ENCODE measurements at regions not wholly inside any gene's neighbourhood (a gene's known extent, or its start where the extent isn't known, plus 50 kb on each side); places are given as distances from the start of the nearest gene placed in this dataset.

DNA sequence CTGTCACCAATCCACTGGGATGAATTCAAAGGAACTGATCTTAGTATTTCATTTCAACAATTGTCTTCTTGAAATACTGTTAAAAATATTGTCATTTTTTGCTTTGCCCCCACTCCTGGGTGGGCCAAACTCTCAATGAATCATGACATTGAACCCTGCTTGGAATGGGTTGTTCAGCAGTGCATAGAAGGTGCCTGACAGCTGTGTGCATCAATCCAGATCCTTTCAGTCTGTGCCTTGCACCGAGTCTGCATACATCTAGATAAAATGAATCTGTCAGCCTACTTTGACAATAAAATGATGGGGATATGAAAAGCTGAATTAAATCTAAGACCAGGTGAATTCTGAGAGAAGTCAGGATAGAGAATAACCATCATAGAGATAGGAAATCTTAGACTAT, 706.6 kb downstream of the CBLN2 start:
- no peaks in the 10 kb centered on the region for H3K9me3 ChIP-seq
- TF ChIP-seq, protein P1, sequence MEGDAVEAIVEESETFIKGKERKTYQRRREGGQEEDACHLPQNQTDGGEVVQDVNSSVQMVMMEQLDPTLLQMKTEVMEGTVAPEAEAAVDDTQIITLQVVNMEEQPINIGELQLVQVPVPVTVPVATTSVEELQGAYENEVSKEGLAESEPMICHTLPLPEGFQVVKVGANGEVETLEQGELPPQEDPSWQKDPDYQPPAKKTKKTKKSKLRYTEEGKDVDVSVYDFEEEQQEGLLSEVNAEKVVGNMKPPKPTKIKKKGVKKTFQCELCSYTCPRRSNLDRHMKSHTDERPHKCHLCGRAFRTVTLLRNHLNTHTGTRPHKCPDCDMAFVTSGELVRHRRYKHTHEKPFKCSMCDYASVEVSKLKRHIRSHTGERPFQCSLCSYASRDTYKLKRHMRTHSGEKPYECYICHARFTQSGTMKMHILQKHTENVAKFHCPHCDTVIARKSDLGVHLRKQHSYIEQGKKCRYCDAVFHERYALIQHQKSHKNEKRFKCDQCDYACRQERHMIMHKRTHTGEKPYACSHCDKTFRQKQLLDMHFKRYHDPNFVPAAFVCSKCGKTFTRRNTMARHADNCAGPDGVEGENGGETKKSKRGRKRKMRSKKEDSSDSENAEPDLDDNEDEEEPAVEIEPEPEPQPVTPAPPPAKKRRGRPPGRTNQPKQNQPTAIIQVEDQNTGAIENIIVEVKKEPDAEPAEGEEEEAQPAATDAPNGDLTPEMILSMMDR (IDR thresholded peaks at IDR 0.05) = no peak
- no peak for TF ChIP-seq POLR2A (IDR thresholded peaks at IDR 0.05)
- no peak overlapping the region for H3K27ac ChIP-seq
- no peaks in the 10 kb centered on the region for H3K4me1 ChIP-seq
- intact Hi-C loops (cut with DNase I; ENCODE audit: low total_unique reads) = no loop called here
- no peaks in the 10 kb centered on the region for H3K27me3 ChIP-seq
- H3K36me3 ChIP-seq = peaks cover 0 to 2% of the 10 kb centered on the region in 2 donors
- no peak overlapping the region for H3K4me3 ChIP-seq
- no peak for DNase-seq

DNA sequence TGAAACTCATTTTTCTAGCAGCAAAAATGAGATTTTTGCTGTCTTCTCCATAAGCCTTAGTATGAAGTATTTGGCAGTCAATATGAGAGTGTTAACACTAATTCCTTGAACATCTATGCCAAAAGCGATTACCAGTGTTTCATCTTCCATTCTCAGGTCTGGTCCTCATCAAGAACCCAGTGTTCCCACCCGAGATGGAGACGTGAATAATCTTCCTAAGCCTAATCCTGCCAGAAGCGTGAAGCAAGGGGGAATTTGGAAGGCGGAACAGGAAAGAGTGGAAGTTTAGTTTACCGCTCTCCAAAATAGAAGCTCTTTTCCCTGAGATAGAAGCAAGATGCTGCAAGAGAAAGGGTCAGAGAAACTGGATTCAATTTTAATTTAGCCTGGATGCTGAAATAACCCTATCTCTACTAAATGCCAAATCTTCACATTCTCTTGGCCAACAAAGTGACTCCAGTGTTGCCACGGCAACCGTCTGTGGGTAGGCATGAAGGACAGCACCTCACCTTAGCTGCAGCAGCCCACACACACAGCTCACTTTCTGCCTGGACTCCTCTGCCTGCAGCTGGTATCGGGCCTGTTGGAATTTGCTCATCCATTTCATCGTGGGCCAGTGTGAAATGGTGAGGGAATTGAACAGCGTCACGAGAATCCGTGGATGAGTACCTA, 711.1 kb downstream of the CBLN2 start:
- Histone ChIP-seq H3K9me3 (no peaks in the 10 kb centered on the region), H3K27ac (no peak overlapping the region), H3K27me3 (no peaks in the 10 kb centered on the region), H3K4me1 (no peaks in the 10 kb centered on the region), H3K4me3 (no peak overlapping the region), H3K36me3 (no peaks in the 10 kb centered on the region)
- intact Hi-C loops (cut with DNase I; ENCODE audit: low total_unique reads) = no loop called here
- DNase-seq = no peak
- TF ChIP-seq POLR2A (IDR thresholded peaks at IDR 0.05) = no peak
- TF ChIP-seq, protein P1 (IDR thresholded peaks at IDR 0.05) = no peak

DNA sequence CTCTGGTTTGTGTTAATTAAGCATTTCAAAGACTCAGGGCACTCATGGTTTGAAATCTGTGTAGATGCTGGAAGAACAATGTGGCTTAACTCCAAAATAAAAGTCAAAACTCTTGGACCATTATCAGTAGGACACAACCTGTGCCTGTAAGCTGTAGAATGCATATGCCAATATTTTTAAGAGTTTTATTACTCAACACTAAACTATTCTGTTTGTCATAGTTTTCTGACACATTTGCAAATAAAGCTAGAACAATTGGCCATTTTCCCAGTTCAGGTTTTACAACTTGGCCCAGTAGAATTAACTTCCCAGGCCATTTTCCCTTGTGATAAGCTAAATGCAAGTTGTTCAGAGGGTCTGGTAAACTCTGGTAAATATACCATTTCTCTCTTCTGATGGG, 713.1 kb downstream of the CBLN2 start:
- Histone ChIP-seq H3K36me3 (no peaks in the 10 kb centered on the region), H3K27me3 (no peaks in the 10 kb centered on the region), H3K27ac (no peak overlapping the region), H3K4me1 (no peaks in the 10 kb centered on the region), H3K4me3 (no peak overlapping the region), H3K9me3 (no peaks in the 10 kb centered on the region)
- intact Hi-C loops (cut with DNase I; ENCODE audit: low total_unique reads) = no loop called here
- TF ChIP-seq, protein P1 (IDR thresholded peaks at IDR 0.05) = no peak
- TF ChIP-seq POLR2A (IDR thresholded peaks at IDR 0.05) = no peak
- DNase-seq = no peak

DNA sequence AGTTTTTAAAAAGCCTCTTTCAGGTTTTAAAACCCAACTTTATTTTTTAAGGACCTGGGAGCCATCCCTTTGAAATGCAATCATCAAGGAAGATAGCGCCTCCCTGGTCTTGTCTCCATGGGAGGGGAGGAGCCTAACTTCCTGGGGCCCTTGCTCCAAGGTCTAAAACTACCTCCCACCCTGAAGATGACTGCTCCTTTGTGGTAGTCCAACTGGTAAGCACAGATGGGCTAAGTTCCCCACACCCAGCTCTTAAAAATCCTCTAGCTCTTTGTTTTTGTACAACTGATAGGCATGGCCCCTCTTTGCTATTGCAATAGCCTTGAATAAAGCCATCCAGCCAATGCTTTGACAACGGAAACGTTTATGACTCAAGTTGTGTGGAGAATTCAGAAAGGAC, 716.8 kb downstream of the CBLN2 start:
- no peaks in the 10 kb centered on the region for H3K4me1 ChIP-seq
- no peak overlapping the region for H3K27ac ChIP-seq
- H3K9me3 ChIP-seq = no peaks in the 10 kb centered on the region
- no peaks in the 10 kb centered on the region for H3K36me3 ChIP-seq
- H3K27me3 ChIP-seq = no peaks in the 10 kb centered on the region
- TF ChIP-seq POLR2A (IDR thresholded peaks at IDR 0.05) = no peak
- TF ChIP-seq, protein P1 (IDR thresholded peaks at IDR 0.05) = no peak
- intact Hi-C loops (cut with DNase I; ENCODE audit: low total_unique reads) = no loop called here
- no peak for DNase-seq
- H3K4me3 ChIP-seq = no peak overlapping the region

DNA sequence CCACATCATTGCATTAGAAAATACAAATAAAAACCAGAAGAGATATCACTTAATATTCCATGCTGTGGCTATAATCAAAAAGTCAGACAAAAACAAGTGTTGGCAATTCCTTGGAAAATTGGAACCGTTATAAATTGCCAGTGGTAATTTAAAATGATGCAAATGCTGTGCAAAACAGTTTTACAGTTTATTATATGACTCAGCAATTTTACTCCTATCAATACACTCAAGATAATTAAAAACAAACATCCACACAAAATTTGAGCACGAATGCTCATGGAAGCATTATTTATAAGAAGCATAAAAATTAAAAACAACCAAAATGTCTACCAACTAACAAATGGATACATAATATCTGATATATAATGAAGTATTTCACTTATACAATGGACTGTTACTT, 728.8 kb downstream of the CBLN2 start:
- intact Hi-C loops (cut with DNase I; ENCODE audit: low total_unique reads) = no loop called here
- Histone ChIP-seq H3K27ac (no peak overlapping the region), H3K4me1 (no peaks in the 10 kb centered on the region), H3K9me3 (no peaks in the 10 kb centered on the region), H3K4me3 (no peak overlapping the region), H3K36me3 (no peaks in the 10 kb centered on the region), H3K27me3 (no peaks in the 10 kb centered on the region)
- no peak for DNase-seq
- TF ChIP-seq, protein P1 (IDR thresholded peaks at IDR 0.05) = no peak
- no peak for TF ChIP-seq POLR2A (IDR thresholded peaks at IDR 0.05)

Data from uterus (tissue), 3 donors.